Esophagus mucosa (tissue), 1 donor: ENCODE measurements at regions not wholly inside any gene's neighbourhood (a gene's known extent, or its start where the extent isn't known, plus 50 kb on each side); places are given as distances from the start of the nearest gene placed in this dataset.

Experiments used
- ATAC-seq: fragments of 200-7000 bp; cut with Tn5 transposase; one replicate; pipeline ENCODE4 v1.9.1; 2020
- donor health status: DM: yes; HTN: yes; CAD: no.

DNA sequence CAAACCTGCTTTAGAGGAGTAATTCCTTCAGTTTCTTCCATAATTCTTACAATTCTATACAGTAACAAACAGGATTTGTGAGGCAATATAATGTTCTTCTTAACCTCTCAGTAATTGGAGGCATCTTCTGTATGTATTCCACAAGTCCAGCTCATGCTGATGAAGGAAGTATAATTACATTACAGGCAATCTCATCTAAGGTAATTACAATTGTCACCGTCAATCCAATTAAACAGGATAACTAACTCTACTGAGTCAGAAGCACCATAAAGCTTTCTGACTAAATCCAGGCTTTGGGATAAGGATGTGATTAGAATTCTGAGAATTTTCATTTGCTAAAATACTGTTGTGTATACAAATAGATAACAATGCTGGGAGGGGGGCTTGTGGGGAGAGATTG, 115.2 kb upstream of the SEMA6D start:
- no peak for ATAC-seq

- ATAC-seq, result no peak
Observed at GRCh38 chr15:47603026-47603425, 114.3 kb upstream of the SEMA6D start.

- no peak for ATAC-seq
Observed at GRCh38 chr15:47607695-47608094, 109.6 kb upstream of the SEMA6D start.

DNA sequence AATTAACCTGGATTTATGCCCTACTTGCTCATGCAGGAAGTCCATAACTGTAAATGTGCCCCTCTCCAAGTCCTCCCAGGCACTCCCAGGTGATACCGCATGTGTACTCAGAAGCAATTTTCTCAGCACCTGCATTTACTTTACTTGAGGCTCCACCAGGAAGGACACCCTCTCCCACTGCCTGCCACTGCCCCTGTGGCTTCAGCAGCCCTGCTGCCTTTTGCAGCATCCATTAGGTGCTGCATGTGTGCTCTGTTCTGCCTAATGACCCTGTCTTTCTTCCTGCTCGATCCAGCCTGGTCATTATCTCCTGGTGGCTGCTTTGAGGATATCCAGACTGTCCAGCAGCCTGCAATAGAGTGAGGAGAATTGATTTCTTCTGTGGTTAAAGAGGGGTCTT, 107.6 kb upstream of the SEMA6D start:
- ATAC-seq, result no peak

GRCh38 chr15:47610736-47611135, 106.6 kb upstream of the SEMA6D start:
- no peak for ATAC-seq

GRCh38 chr15:47614360-47615011, 102.8 kb upstream of the SEMA6D start:
- ATAC-seq, result no peak

DNA sequence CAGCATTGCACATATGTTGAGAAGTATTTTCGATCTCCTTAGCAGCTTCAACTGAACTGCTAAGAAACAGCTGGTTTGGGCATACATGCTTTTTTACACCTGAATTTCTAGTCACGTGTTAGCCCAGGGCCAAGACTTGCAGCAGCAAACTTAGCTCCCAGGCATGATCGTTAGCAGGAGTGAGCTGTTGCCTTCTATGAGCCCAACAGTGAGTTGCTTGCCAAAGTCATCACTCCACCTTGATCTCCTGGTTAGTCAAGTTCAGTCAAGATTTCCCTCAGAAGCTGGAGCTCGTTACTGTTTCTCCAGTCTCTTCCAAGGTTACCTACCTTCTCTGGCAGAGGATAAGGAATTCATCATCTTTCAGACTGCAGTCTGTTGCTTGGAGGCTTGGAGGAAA, 100.4 kb upstream of the SEMA6D start:
- ATAC-seq, result peak; percentile 67

DNA sequence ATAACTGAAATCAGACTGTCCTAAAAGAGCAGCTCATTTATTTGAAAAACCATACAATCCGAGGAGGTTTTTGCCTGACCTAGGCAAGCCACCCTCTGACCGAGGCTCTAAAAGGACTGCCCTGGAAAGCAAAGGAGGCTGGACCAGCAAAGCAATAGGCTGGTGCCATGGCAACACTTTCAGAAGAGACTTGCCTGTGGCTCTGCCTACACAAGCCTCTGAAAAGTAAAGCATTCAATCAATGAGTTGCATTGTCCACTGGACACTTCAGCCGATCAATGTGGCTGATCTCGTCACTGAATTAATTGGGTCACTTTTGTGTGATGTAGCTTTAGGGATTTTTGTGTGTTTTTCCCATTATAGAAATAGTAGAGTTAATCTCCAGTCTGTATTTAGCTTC, 99.1 kb upstream of the SEMA6D start:
- ATAC-seq, result no peak

DNA sequence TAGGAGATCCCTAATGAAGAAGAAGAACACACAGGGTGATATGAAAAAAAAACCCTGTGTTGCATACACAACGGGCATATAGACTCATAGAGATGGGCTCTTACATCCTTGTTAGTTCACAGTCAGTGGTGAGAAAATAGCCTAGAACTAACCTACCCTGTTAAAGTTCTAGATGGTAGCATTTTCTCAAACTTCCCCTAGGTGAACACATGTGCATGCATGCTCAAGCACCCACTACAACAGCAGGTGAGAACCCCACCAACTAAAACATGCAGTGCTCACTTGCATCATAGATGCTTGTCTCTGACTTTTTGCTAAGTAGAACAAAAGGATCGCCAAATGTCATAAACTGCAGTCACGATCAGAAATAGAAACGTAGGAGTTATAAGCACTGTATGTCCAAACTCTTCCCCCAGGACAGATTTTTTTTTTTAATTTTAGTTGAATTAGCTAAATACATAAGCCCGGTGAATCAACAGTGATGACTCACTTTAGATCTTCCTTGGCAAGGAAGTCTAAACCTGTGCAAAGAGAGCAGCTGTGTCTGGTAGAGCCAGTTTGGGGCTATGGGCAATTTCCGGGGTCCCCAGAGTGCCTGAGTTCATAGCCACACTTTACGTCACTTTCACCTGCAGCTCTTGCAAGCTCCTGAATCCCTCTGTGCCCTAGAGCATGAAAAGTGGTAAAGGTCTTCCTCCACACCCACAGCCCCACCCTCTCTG, 96.2 kb upstream of the SEMA6D start:
- ATAC-seq, result peak; percentile 92

DNA sequence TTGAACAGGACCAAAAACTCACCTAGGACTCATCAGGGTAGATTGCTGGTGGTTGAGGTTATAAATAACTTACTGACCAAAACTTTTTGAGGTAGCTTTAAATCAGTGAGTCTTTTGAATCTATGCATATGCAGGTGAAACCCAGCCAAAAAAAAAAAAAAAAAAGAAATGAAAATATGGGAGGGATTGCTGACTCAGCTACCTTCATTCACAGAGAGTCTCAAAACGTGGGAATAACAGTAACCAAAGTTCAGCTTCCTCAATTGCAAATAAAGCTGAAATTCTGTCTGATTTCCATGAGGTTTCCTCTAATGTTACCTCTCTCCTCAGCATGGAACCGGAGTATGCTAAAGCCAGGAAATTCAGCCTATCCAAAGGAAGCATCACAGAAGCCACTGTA, 95.2 kb upstream of the SEMA6D start:
- ATAC-seq, result no peak

DNA sequence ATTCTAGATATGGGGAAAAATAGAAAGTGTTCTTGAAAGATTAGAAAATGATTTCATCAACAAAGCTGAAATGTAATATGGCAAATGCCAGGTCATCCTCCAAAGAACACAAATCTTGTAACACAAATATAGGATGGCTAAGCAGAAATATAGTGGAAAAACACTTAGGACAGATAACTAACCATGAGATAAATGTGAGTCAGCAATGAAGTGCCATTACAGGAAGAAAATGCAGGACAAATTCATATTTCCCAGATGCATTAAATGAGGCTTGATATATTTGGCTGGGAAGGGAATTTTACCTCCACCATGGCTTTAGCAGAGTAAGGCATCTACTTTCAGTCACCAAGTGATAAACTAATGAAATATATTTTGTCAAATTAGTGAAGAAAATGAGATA, 92.8 kb upstream of the SEMA6D start:
- ATAC-seq, result no peak

GRCh38 chr15:47639042-47639441, 78.3 kb upstream of the SEMA6D start:
- no peak for ATAC-seq

- no peak for ATAC-seq
Observed at GRCh38 chr15:47640079-47640478, 77.2 kb upstream of the SEMA6D start.

DNA sequence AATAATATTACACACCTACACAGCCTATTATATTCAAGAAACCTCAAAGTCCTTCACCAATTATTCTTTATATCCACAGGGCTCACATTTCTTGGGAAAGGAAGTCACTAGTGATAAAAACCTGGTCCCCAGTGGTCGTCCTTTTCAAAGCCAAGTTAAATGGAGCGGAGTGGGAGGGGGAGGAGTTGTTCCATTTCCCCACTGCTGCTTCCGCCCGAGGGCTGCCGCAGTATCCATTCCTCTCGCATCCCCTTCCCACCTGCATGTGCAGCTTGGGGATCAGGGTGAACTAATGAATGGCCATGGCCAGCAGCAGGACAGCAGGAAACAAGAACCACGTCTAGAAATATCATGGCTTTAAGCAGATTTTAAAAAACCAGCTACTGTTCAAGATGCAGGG, 76.4 kb upstream of the SEMA6D start:
- ATAC-seq, result no peak

DNA sequence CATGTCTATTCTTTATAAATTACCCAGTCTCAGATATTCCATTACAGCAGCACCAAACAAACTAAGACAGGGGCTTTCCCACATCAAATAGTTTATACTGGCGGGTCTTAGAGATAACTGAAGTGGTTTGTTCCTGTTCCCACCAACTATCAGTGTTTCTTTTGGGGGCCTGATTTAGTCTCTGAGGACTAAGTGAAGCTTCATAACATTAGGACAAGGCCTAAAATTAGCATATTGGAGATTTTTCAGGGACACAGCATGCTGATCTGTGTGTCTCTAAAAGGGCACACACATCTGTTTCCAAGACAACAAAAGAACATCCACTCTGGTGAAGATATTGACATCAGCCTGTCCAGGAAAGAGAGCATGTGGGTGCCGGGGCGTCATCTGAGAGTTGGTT, 72.6 kb upstream of the SEMA6D start:
- ATAC-seq, result no peak

DNA sequence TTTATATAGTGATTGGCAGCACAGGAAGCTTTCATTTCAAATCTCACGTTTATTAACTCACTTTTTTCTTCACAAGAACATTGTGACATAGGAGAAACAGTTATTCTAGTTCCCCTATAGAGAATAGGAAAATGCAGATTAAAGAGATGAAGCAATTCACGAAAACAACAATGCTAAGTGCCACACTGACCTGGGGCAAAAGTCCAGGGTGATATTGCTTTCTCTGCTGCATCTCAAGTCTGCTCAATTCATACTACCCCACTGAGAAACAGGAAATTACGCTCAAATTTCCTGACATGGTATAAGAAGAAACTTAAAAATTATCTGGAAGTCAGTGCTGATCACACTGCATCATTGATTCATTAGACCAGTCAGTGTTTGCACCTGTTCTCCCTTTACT, 66.7 kb upstream of the SEMA6D start:
- no peak for ATAC-seq

- ATAC-seq, result no peak
Observed at GRCh38 chr15:47652328-47652727, 65.0 kb upstream of the SEMA6D start.

DNA sequence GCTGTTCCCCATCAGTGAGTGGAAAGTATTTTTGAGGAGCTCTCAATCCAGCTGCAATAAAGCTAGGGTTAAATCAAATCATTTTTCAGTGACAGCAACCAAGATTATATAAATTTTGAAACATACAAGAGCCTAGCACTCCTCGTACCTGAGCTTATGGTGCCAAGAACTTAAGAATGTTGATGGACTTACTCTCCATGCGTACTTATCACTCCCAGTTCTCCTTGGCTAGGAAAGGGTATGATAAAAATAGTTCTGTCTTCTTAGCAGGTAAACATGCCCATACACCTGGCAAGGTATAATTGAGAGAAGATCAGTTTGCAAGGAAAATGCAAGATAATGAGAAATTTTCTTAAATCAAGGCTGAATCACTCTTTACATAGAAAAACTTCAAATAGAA, 64.5 kb upstream of the SEMA6D start:
- no peak for ATAC-seq

DNA sequence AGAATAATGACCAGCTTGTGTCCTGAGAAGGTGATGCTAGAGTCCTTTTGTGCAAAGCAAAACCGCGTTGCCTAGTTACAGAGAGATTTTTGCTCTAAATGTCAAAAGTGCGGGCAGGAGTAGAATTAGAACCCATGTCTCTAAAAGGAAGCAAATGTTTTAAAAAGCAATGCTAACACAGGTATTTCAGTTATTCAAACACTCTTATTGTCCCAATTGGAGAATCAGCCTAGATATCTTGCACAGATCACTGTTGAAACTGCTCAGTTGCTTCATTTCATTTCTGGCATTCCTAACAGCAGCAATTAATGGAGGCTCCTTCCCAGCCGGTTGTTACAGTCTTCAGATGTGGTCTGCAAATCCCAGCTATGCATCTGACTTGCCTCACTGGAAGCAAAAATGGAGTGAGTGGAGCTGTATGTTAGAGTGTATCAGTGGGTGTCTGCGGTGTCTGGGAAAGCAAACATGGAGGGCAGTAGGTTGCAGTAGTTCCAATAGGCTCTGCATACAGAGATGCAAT, 55.6 kb upstream of the SEMA6D start:
- ATAC-seq, result no peak

DNA sequence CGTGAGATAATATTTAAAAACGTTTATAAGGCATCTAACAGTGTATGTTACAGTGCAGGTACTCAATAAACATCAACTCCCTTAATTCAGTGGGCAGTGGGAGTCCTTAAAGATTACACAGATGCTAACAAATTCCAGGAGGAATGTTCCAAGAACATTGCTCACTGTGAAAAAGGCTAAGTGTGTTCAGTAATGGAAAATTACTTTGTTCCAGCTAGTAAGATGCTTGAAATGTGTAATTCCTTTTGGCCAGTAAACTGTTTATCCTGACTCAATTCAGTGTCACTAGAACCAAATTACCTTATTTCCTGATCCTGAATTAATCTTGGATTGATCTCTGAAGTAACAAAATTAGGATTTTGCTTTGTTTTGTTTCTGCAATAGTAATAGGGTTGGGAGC, 54.2 kb upstream of the SEMA6D start:
- no peak for ATAC-seq
